Endothelial cell of hepatic sinusoid (primary cell): ENCODE measurements at regions not wholly inside any gene's neighbourhood (a gene's known extent, or its start where the extent isn't known, plus 50 kb on each side); places are given as distances from the start of the nearest gene placed in this dataset.

Experiments used
- in situ Hi-C: cut with HindIII; loops from 2 replicates; pipeline ENCODE4 v1.10.0; 2017; ENCODE audit warnings: low sequenced_read_pairs

GRCh38 chr22:48288376-48288940 is 1526.0 kb downstream of the TBC1D22A start:
- in situ Hi-C loops = no loop called here

- in situ Hi-C loops = no loop called here
These were observed 1524.6 kb downstream of the TBC1D22A start for GRCh38 chr22:48287031-48287430.

GRCh38 chr22:48284671-48285070 is 1522.2 kb downstream of the TBC1D22A start:
- in situ Hi-C loops = no loop called here

GRCh38 chr22:48282804-48283203 is 1520.4 kb downstream of the TBC1D22A start:
- in situ Hi-C loops = no loop called here

- in situ Hi-C loops = no loop called here
These were observed 1517.0 kb downstream of the TBC1D22A start for GRCh38 chr22:48279461-48279756.

GRCh38 chr22:48278620-48279460 is 1516.4 kb downstream of the TBC1D22A start:
- in situ Hi-C loops = no loop called here

- in situ Hi-C loops = no loop called here
These were observed 1515.6 kb downstream of the TBC1D22A start for GRCh38 chr22:48277868-48278581.

GRCh38 chr22:48276994-48277867 is 1514.8 kb downstream of the TBC1D22A start:
- in situ Hi-C loops = no loop called here

- in situ Hi-C loops = no loop called here
These were observed 1513.0 kb downstream of the TBC1D22A start for GRCh38 chr22:48275412-48275811.

GRCh38 chr22:48270731-48271130 is 1508.3 kb downstream of the TBC1D22A start:
- in situ Hi-C loops = no loop called here

GRCh38 chr22:48268771-48269552 is 1506.5 kb downstream of the TBC1D22A start:
- in situ Hi-C loops = no loop called here

GRCh38 chr22:48268293-48268692 is 1505.8 kb downstream of the TBC1D22A start:
- in situ Hi-C loops = no loop called here

GRCh38 chr22:48267681-48268080 is 1505.2 kb downstream of the TBC1D22A start:
- in situ Hi-C loops = no loop called here

GRCh38 chr22:48265000-48265625 is 1502.7 kb downstream of the TBC1D22A start:
- in situ Hi-C loops = no loop called here

GRCh38 chr22:48264586-48264985 is 1502.1 kb downstream of the TBC1D22A start:
- in situ Hi-C loops = no loop called here

- in situ Hi-C loops = no loop called here
These were observed 1501.4 kb downstream of the TBC1D22A start for GRCh38 chr22:48263791-48264351.

GRCh38 chr22:48263431-48263765 is 1500.9 kb downstream of the TBC1D22A start:
- in situ Hi-C loops = no loop called here

GRCh38 chr22:48262596-48263430 is 1500.4 kb downstream of the TBC1D22A start:
- in situ Hi-C loops = no loop called here

GRCh38 chr22:48261706-48262105 is 1499.3 kb downstream of the TBC1D22A start:
- in situ Hi-C loops = no loop called here
